ENCODE measurements at regions not wholly inside any gene's neighbourhood (a gene's known extent, or its start where the extent isn't known, plus 50 kb on each side); places are given as distances from the start of the nearest gene placed in this dataset.

DNA sequence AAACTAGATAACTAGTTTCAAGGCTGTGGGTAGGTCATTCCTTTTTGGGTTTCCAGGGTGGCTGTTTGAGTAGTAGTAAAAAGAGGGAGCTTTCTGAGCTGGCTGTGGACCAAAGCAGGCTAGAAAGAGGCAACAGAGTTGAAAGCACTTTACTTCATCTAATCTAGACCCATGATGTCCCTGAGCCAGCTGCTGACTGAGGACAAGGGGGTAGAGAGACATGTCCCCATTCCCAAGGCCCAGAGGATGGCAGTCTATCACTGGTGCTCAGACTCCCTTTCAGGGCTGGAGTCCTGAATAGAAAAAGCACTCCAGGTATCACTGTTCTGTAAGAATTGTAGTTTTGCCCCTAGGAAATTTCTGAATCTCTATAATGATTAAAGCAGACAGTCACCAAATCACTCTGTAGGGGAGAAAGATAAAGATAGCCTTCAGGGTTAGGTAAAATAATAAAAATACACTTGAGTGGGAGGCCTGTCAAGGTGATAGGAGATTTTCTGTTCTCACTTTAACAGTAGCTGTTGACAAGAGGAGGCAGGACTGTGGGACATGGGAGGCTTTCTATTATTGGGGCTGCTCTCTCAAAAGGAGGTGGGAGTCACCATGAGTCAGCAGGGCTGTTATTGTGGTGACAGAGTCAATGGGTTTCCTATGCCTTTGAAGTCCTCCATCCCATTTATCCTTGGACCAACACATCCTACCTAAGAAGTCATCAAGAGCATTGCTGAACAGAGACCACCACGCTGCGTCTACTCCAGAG lies 190.2 kb upstream of the MPHOSPH6 start:
- FAIRE-seq: no peak
- Histone ChIP-seq H3K27me3 (ENCODE audit: control insufficient read depth in 1 of 2, insufficient read depth in 2 of 2, low read length in 2 of 2) (peaks cover 0 to 15% of the 10 kb centered on the region in 2 experiments; a peak in 3 of 5 replicates), H2AFZ (ENCODE audit: low read length) (no peak overlapping the region), H4K20me1 (ENCODE audit: insufficient read depth, low read length) (no peaks in the 10 kb centered on the region), H3K79me2 (ENCODE audit: insufficient read depth, low read length) (no peaks in the 10 kb centered on the region), H3K4me1 (ENCODE audit: insufficient read depth, low read length) (no peaks in the 10 kb centered on the region), H3K36me3 (replicated peaks in 1 of 2; ENCODE audit: control insufficient read depth in 1 of 2, insufficient read depth in 2 of 2, low read length in 2 of 2) (no peaks in the 10 kb centered on the region), H3K27ac (ENCODE audit: extremely low read length, insufficient read depth, low read length) (no peak overlapping the region), H3K4me2 (ENCODE audit: low read depth, low read length) (no peak overlapping the region), H3K9me3 (ENCODE audit: low read length) (no peaks in the 10 kb centered on the region), H3K4me3 (replicated peaks in 1 of 3; ENCODE audit: insufficient read depth in 1 of 3, low read depth in 2 of 3, low read length in 3 of 3) (no peak overlapping the region), H3K9ac (ENCODE audit: insufficient read depth, low read depth, low read length) (no peak overlapping the region)
- no TSS peak for BruUV-seq (replicated peaks)
- ChIA-PET POLR2A (no interaction called here), CTCF (ENCODE audit: low intra/inter-chr PET ratio, low total read pairs) (no interaction called here)
- intact Hi-C loops (cut with micrococcal nuclease; ENCODE audit: unreplicated experiment): no loop called here
- no peak for DNase-seq (ENCODE audit: low spot score)
- 4% methylated on average over 2 of the region's 2 CpGs for WGBS (ENCODE audit: low lambda C conversion rate)
- ATAC-seq: no peak
- in situ Hi-C loops (cut with HindIII; ENCODE audit: extremely low pct_ligation_motif_present, low pct_unique_long_range_greater_than_20kb): no loop called here
- TF ChIP-seq ZNF720 (CRISPR knock-in tag; IDR thresholded peaks at IDR 0.05) (no peak), PLRG1 (conservative IDR thresholded peaks at IDR 0.05) (no peak), ZFP41 (CRISPR knock-in tag; IDR thresholded peaks at IDR 0.05; ENCODE audit: borderline replicate concordance) (no peak), YY1 (IDR thresholded peaks at IDR 0.05; ENCODE audit: insufficient read depth, insufficient replicate concordance, low read depth, low read length) (no peak), ZNF670 (CRISPR knock-in tag; IDR thresholded peaks at IDR 0.05; ENCODE audit: borderline replicate concordance) (no peak), KLF16 (CRISPR knock-in tag; IDR thresholded peaks at IDR 0.05) (no peak), KLF15 (CRISPR knock-in tag; IDR thresholded peaks at IDR 0.05; ENCODE audit: borderline replicate concordance) (no peak)
- TF ChIP-seq, protein P1, sequence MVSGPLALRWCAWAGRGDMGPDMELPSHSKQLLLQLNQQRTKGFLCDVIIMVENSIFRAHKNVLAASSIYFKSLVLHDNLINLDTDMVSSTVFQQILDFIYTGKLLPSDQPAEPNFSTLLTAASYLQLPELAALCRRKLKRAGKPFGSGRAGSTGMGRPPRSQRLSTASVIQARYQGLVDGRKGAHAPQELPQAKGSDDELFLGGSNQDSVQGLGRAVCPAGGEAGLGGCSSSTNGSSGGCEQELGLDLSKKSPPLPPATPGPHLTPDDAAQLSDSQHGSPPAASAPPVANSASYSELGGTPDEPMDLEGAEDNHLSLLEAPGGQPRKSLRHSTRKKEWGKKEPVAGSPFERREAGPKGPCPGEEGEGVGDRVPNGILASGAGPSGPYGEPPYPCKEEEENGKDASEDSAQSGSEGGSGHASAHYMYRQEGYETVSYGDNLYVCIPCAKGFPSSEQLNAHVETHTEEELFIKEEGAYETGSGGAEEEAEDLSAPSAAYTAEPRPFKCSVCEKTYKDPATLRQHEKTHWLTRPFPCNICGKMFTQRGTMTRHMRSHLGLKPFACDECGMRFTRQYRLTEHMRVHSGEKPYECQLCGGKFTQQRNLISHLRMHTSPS (CRISPR knock-in tag; IDR thresholded peaks at IDR 0.05; ENCODE audit: low read depth): no peak
- TF ChIP-seq, protein P2, sequence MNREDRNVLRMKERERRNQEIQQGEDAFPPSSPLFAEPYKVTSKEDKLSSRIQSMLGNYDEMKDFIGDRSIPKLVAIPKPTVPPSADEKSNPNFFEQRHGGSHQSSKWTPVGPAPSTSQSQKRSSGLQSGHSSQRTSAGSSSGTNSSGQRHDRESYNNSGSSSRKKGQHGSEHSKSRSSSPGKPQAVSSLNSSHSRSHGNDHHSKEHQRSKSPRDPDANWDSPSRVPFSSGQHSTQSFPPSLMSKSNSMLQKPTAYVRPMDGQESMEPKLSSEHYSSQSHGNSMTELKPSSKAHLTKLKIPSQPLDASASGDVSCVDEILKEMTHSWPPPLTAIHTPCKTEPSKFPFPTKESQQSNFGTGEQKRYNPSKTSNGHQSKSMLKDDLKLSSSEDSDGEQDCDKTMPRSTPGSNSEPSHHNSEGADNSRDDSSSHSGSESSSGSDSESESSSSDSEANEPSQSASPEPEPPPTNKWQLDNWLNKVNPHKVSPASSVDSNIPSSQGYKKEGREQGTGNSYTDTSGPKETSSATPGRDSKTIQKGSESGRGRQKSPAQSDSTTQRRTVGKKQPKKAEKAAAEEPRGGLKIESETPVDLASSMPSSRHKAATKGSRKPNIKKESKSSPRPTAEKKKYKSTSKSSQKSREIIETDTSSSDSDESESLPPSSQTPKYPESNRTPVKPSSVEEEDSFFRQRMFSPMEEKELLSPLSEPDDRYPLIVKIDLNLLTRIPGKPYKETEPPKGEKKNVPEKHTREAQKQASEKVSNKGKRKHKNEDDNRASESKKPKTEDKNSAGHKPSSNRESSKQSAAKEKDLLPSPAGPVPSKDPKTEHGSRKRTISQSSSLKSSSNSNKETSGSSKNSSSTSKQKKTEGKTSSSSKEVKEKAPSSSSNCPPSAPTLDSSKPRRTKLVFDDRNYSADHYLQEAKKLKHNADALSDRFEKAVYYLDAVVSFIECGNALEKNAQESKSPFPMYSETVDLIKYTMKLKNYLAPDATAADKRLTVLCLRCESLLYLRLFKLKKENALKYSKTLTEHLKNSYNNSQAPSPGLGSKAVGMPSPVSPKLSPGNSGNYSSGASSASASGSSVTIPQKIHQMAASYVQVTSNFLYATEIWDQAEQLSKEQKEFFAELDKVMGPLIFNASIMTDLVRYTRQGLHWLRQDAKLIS (CRISPR knock-in tag; IDR thresholded peaks at IDR 0.05): no peak
- TF ChIP-seq, protein P3, sequence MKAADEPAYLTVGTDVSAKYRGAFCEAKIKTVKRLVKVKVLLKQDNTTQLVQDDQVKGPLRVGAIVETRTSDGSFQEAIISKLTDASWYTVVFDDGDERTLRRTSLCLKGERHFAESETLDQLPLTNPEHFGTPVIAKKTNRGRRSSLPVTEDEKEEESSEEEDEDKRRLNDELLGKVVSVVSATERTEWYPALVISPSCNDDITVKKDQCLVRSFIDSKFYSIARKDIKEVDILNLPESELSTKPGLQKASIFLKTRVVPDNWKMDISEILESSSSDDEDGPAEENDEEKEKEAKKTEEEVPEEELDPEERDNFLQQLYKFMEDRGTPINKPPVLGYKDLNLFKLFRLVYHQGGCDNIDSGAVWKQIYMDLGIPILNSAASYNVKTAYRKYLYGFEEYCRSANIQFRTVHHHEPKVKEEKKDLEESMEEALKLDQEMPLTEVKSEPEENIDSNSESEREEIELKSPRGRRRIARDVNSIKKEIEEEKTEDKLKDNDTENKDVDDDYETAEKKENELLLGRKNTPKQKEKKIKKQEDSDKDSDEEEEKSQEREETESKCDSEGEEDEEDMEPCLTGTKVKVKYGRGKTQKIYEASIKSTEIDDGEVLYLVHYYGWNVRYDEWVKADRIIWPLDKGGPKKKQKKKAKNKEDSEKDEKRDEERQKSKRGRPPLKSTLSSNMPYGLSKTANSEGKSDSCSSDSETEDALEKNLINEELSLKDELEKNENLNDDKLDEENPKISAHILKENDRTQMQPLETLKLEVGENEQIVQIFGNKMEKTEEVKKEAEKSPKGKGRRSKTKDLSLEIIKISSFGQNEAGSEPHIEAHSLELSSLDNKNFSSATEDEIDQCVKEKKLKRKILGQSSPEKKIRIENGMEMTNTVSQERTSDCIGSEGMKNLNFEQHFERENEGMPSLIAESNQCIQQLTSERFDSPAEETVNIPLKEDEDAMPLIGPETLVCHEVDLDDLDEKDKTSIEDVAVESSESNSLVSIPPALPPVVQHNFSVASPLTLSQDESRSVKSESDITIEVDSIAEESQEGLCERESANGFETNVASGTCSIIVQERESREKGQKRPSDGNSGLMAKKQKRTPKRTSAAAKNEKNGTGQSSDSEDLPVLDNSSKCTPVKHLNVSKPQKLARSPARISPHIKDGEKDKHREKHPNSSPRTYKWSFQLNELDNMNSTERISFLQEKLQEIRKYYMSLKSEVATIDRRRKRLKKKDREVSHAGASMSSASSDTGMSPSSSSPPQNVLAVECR (CRISPR knock-in tag; IDR thresholded peaks at IDR 0.05; ENCODE audit: borderline replicate concordance): no peak
